GM12892 (cell line): ENCODE measurements at regions not wholly inside any gene's neighbourhood (a gene's known extent, or its start where the extent isn't known, plus 50 kb on each side); places are given as distances from the start of the nearest gene placed in this dataset.

Experiments
- POLR2A ChIP-seq: IDR thresholded peaks from 2 replicates; pipeline ENCODE4 v1.6.1; 2011; ENCODE audit warnings: low read depth, low read length, control low read depth
- TAF1 ChIP-seq: IDR thresholded peaks from 2 replicates; pipeline ENCODE4 v1.6.1; 2011; ENCODE audit warnings: low read depth, mild to moderate bottlenecking, control low read depth, low read length, borderline replicate concordance

- TF ChIP-seq POLR2A: no peak
- no peak for TF ChIP-seq TAF1
These were observed 184.9 kb downstream of the URB2 start for GRCh38 chr1:229810961-229811360.
